Activated T-cell treated with anti-CD3 and anti-CD28 coated beads, Interleukin-2, amount 50 U/mL, for 1 hour (primary cell): ENCODE measurements at regions not wholly inside any gene's neighbourhood (a gene's known extent, or its start where the extent isn't known, plus 50 kb on each side); places are given as distances from the start of the nearest gene placed in this dataset.
"Not testable (repeated sequence)": the region's sequence is repeated elsewhere in the genome, so short reads cannot be mapped to it uniquely, and the experiment has no call there.

Experiments used
- DNase-seq: peaks from one replicate; pipeline ENCODE4 v3.0.0-alpha.2; 2020

DNA sequence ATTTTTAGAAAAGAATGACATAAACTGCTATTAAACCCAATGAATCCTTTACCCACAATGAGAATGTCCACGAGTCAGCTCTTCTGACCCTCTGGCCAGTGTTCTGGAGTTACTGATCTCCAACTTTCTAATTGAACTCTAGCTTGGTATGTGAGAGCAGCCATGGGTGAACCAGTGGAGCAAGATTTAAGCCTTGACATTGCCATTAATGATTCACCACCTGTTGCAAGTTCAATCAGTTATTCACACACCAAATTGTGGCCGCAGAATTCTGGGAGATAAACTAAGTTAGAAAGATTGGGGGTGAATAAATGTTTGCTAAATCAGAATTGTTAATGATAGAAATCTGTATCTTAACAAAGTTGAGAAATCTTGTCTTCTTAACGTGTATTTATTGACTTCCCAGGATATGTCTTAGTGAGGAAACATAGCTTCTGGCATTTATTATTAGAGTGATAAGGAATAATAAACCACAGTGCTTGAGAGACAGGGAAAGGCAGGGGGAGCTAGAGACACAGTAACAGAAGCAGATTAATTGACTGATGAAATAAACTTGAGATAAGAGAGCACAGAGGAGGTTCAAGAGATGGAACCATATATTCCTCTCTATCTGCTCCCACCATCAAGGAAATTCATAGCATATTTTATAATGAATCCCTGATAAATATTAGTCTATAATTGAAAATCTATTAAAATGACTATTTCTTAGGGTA lies 96.0 kb upstream of the AGAP9 start:
- not testable (repeated sequence) for DNase-seq

DNA sequence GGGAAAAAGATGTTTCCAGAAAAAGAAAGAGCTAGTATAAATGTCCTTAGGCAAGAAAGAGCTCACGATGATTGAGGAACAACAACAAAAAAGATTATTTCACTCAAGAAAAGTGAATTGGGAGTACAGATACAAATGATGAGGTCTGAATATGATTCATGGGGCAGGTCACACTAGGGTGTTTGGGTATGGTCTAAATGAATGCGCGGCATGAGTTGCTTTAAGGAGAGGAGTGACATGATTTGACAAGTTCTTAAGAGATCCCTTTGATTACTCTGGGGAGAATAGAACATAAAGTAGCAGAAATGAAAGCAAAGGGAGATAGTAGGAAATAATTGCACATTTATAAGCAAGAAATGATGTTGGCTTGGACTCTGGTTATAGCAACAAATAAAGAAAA lies 85.9 kb upstream of the AGAP9 start:
- DNase-seq: not testable (repeated sequence)

DNA sequence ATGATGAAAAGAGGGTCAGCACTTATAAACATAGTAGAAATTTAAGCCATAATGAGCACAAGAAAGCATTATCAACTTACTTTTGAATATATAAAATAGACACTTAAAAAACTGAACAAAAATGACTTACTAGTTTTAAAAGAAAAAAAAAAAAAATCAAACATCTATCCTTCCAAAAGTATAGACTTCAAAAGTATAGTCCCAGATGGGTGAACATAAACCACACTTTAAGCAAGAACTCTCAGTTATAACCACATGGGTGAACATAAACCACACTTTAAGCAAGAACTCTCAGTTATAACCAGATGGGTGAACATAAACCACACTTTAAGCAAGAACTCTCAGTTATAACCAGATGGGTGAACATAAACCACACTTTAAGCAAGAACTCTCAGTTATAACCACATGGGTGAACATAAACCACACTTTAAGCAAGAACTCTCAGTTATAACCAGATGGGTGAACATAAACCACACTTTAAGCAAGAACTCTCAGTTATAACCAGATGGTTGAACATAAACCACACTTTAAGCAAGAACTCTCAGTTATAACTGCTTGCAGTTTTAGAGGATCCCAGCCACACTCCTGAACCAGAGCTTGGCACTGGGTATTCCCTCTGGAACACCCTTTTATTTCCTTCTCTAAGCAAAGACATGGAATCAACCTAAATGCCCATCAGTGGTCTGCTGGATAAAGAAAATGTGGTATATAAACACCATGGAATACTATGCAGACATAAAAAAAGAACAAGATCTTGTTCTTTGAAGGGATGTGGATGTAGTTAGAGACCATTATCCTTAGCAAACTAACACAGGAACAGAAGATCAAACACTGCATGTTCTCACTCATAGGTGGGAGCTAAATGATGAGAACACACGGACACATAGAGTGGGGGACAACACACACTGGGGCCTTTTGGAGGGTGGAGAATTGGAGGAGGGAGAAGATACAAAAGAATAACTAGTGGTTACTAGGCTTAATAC lies 82.6 kb upstream of the AGAP9 start:
- DNase-seq: not testable (repeated sequence)

DNA sequence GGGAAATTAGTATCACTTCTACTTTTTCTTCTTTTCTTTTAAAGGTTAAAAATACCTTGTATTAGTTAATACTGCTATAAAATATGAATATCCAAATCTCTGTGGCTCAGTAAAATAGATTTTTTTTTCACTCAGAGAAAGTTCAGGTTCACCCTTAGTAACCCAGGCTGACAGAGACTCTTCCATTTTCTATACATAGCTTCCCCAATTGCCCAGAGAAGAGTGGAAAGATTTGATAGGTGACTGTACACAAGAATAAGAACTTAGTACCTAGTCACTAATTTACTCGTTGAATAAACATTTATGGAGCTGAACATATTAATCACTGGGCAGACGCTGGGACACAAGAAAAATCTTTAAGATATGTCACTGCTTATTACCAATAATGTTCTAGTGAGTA lies 77.2 kb upstream of the AGAP9 start:
- DNase-seq: not testable (repeated sequence)

DNA sequence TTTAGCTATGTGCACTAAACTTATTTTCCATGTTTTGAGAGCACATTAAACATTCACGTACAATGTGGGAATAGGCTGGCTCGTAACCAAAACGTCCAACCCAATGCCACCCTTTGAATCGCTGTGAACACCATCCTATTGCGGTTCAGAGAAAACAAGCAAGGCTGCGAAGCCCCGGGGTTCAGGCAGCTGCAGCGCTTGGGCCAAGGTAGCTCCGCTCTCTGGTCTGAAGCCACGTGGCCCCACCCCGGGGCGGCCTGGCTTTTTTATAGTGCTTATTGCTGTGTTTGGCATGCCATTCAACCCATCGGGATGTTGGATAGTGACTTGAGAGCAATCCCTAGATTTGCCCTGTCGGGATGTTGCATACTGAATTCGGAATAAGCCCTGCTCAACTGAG lies 76.7 kb upstream of the AGAP9 start:
- DNase-seq: not testable (repeated sequence)

DNA sequence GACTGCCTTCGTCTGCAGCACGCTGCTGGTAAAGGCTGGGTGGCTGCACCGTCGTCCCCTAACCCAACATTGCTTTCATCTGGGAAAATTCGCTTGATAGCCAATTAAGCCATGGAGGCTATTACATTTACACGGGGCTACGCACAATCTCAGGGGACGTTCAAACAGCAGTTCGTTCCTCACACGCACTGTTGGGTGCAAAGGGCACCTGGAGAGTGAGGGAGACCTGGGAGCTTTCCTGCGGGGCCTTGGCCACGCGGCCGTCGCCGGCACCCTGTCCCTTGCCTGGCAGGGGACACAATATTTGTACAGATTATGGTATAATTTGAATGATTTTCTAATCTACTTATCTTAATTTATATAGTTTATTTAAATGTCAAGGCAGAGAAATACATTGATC lies 76.2 kb upstream of the AGAP9 start:
- not testable (repeated sequence) for DNase-seq

DNA sequence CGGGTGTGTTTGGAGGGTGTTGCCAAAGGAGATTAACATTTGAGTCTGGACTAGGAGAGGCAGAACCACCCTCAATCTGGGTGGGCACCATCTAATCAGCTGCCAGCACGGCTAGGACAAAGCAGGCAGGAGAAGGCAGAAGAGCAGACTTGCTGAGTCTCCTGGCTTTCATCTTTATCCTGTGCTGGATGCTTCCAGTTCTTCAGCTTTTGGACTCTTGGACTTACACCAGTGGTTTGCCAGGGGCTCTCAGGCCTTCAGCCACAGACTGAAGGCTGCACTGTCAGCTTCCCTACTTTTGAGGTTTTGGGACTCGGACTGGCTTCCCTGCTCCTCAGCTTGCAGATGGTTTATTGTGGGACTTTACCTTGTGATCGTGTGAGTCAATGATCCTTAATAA lies 70.4 kb upstream of the AGAP9 start:
- not testable (repeated sequence) for DNase-seq

DNA sequence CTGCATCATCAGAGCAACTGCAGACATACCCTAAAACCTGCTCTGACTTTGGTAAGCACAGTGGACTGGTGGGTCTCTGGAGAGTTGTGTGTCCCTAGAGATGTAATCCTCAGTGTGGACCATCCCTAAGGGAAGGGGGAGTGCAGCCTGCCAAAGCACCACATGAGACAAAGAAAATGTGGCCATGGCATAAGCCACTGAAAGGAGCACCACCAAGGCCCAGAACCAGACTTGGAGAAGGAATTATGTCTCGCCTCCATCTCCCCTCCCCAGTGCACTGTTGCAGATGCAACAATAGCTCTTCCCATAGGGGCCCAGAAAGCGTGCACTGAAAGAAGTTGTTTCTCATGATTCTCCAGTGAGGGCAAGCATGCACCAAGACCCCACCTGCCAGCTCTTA lies 69.7 kb upstream of the AGAP9 start:
- DNase-seq: not testable (repeated sequence)

DNA sequence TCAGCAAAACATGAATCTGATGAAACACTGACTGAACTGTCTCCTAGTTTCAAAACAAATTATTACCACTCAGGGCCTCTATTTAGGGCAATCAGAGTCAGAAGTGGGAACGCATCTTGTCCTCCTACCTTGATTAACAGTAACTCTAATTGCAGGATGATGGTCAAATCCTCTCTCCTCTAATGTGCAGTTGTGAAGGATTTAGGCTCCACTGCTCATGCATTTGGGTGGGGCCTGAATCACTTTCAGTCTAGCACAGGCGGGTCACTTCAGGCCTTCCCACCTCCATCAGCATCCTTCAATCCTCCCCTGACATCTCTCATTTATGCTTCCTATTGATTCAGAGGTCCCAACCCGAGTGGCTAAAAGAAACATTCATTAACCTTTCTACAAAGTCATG lies 67.5 kb upstream of the AGAP9 start:
- DNase-seq: not testable (repeated sequence)

DNA sequence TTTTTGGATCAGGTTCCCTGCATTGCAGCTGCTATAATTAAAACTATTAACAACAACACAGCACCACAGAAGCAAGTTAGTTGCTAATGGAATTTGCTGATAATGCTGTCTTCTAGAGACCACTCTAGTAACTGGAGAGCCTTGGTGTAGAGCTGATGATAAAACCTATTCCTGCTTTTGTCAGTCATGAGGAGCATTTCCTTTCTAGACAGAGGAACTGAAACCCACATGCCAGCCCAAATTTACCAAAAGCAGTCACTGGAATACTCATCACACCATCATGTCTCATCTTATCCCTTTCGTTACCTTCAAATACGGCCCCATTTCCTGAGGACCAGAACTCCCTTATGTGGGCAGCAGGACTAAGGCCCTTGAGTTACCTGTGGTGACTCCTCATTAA lies 67.1 kb upstream of the AGAP9 start:
- DNase-seq: not testable (repeated sequence)

DNA sequence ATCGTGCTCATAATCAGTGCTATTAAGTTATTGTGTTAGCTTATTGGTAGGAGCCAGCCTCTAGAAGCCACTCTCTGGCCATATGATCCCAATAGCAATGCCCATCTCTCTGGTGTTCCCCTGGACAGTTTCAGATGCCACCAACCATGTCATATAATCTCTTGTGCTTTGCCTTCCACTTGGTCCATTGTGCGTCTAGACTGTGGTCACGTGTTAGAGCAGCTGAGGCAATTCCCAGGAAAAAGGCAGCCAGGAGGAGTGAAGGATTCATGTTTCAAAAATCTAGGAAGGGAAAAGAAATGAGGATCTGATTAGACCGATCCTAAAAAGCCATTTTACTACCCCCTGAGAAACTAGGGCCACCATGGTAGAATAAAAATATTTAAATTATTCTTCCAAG lies 58.6 kb upstream of the AGAP9 start:
- DNase-seq: not testable (repeated sequence)

DNA sequence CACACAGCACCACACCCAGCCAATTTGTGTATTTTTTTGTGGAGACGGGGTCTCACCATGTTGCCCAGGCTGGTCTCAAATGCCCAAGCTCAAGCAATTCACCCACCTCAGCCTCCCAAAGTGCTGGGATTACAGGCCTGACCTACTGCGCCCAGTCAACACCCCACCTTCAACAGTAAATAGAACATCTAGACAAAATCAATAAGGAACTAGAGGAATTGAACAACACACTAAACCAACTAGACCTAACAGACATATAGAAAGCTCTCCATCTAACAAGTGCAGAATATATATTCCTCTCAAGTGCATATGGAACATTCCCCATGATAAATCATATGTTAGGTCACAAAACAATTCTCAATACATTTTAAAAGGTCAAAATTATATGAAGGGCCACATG lies 56.6 kb upstream of the AGAP9 start:
- not testable (repeated sequence) for DNase-seq

DNA sequence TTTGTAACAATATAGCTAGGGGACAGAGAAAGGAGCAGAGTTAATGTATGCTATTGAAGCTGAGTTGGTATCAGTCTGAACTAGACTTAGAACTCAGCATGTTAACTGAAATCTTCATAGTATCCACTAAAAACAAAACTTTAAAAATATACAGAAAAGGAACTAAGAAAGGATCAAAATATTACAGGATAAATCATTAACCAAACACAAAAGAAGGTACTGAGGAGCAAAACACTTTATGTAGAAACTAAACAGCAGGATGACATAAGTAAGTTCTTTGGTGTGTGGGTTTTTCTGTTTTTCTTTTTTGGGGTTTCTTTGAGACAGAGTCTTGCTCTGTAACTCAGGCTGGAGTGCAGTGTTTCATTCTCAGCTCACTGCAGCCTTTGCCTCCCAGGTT lies 55.1 kb upstream of the AGAP9 start:
- DNase-seq: not testable (repeated sequence)
